EH (cell line): ENCODE measurements at regions not wholly inside any gene's neighbourhood (a gene's known extent, or its start where the extent isn't known, plus 50 kb on each side); places are given as distances from the start of the nearest gene placed in this dataset.
"Not testable (repeated sequence)": the region's sequence is repeated elsewhere in the genome, so short reads cannot be mapped to it uniquely, and the experiment has no call there.

Experiments
- DNase-seq: peaks from one replicate; pipeline ENCODE4 v3.0.0-alpha.2; 2015; ENCODE audit warnings: low read depth

GRCh38 chr14:103232031-103232808 is 101.8 kb upstream of the EIF5 start:
- no peak for DNase-seq

- DNase-seq, result no peak
Observed at GRCh38 chr14:103232831-103233319, 101.2 kb upstream of the EIF5 start.

GRCh38 chr14:103233328-103233727 is 100.7 kb upstream of the EIF5 start:
- DNase-seq, result no peak

GRCh38 chr14:103234826-103235225 is 99.2 kb upstream of the EIF5 start:
- not testable (repeated sequence) for DNase-seq

- peak; percentile 4 for DNase-seq
Observed at GRCh38 chr14:103235506-103235905, 98.5 kb upstream of the EIF5 start.

GRCh38 chr14:103239751-103240150 is 94.3 kb upstream of the EIF5 start:
- no peak for DNase-seq

GRCh38 chr14:103241531-103241930 is 92.5 kb upstream of the EIF5 start:
- no peak for DNase-seq

- no peak for DNase-seq
Observed at GRCh38 chr14:103243764-103244737, 90.0 kb upstream of the EIF5 start.

GRCh38 chr14:103245624-103246031 is 88.4 kb upstream of the EIF5 start:
- DNase-seq, result peak; percentile 84

GRCh38 chr14:103246070-103246469 is 88.0 kb upstream of the EIF5 start:
- DNase-seq, result no peak

GRCh38 chr14:103247169-103247606 is 86.8 kb upstream of the EIF5 start:
- DNase-seq, result no peak

- DNase-seq, result no peak
Observed at GRCh38 chr14:103250181-103250580, 83.9 kb upstream of the EIF5 start.

GRCh38 chr14:103250874-103251273 is 83.2 kb upstream of the EIF5 start:
- DNase-seq, result no peak

- no peak for DNase-seq
Observed at GRCh38 chr14:103255555-103255954, 78.5 kb upstream of the EIF5 start.

- DNase-seq, result no peak
Observed at GRCh38 chr14:103256406-103256805, 77.6 kb upstream of the EIF5 start.

- DNase-seq, result peak; percentile 22
Observed at GRCh38 chr14:103257211-103257962, 76.7 kb upstream of the EIF5 start.

- DNase-seq, result no peak
Observed at GRCh38 chr14:103258211-103258610, 75.8 kb upstream of the EIF5 start.

GRCh38 chr14:103259184-103259583 is 74.9 kb upstream of the EIF5 start:
- DNase-seq, result no peak

GRCh38 chr14:103259801-103260628 is 74.0 kb upstream of the EIF5 start:
- DNase-seq, result no peak

GRCh38 chr14:103260629-103261124 is 73.4 kb upstream of the EIF5 start:
- peak; percentile 66 for DNase-seq
